Ovary (tissue), 7 donors: ENCODE measurements at regions not wholly inside any gene's neighbourhood (a gene's known extent, or its start where the extent isn't known, plus 50 kb on each side); places are given as distances from the start of the nearest gene placed in this dataset.
"Not testable (repeated sequence)": the region's sequence is repeated elsewhere in the genome, so short reads cannot be mapped to it uniquely, and the experiment has no call there.

ENCODE experiments used
- DNase-seq, 5 donors: peaks; one replicate each; pipeline ENCODE4 v3.0.0-alpha.2; 2019 to 2020
- H3K27ac ChIP-seq, 2 donors: fragments of 200-600 bp; one replicate each; pipeline versions ENCODE4 v1.5.1 to v1.8.0; 2019 to 2022
- H3K27me3 ChIP-seq: fragments of 200-600 bp; one replicate; pipeline ENCODE4 v1.8.0; 2022
- H3K36me3 ChIP-seq: fragments of 200-600 bp; sonication (generic); one replicate; pipeline ENCODE4 v1.5.1; 2019
- H3K4me1 ChIP-seq: one replicate; pipeline ENCODE4 v1.8.1; 2013; ENCODE audit warnings: mild to moderate bottlenecking, moderate library complexity; ENCODE audit not compliant: insufficient read depth
- H3K4me3 ChIP-seq: fragments of 200-600 bp; sonication (generic); one replicate; pipeline ENCODE4 v1.5.1; 2017
- H3K9me3 ChIP-seq, 2 donors: fragments of 200-600 bp in 1 of 2; sonication (generic) in 1 of 2; one replicate each; pipeline versions ENCODE4 v1.5.1 to v1.8.1; 2013 to 2019; ENCODE audit warnings: mild to moderate bottlenecking in 1 of 2, moderate library complexity in 1 of 2
- EP300 ChIP-seq: sonication (generic); formaldehyde crosslinking; IDR thresholded peaks from one replicate; pipeline ENCODE4 v1.6.1; 2017; ENCODE audit warnings: antibody characterized with exemption
- POLR2A ChIP-seq: fragments of 450-650 bp; IDR thresholded peaks from one replicate; pipeline ENCODE4 v1.6.1; 2017; ENCODE audit warnings: antibody characterized with exemption, mild to moderate bottlenecking, moderate library complexity
- WGBS, 3 donors: extraction: QIAGEN DNeasy Blood & Tissue Kit in 1 of 3; methylation state at CpG; one replicate each; pipeline versions ENCODE4 v1.1.5 to v1.1.7; 2013 to 2017; 5-methylcytosine and 5-hydroxymethylcytosine counted together
- intact Hi-C, 4 donors: fragments of 100-400 bp; cut with DNase I; formaldehyde crosslinking; loops; one replicate each; pipeline versions ENCODE4 v1.11.0 to v1.15.1; 2022 to 2023
- TF ChIP-seq, protein P1 (sequence below), 3 donors: fragments of 450-650 bp in 2 of 3; fragments of 200-600 bp in 1 of 3; IDR thresholded peaks; one replicate each; pipeline versions ENCODE4 v1.5.1 to v1.8.0; 2016 to 2022; ENCODE audit warnings: antibody characterized with exemption in 3 of 3, mild to moderate bottlenecking in 1 of 3
- donor health status: DM: no; HTN: no; CAD: no; lungs with moderate emphysema.
- donor health status: DM: no; HTN: no; CAD: no.
- donor health status: Bipolar disorder and iron deficiency.
- donor health status: DM: no; HTN: no; CAD: no.
- donor health status: DM: yes; HTN: yes; CAD: no.

- H3K36me3 ChIP-seq = no peaks in the 10 kb centered on the region
- no peak overlapping the region for H3K27ac ChIP-seq
- 67 to 85% (median 72%) methylated on average over 1 of the region's 1 CpG for WGBS, 3 donors
- no peak overlapping the region for H3K4me3 ChIP-seq
- H3K4me1 ChIP-seq = no peaks in the 10 kb centered on the region
- no peak for DNase-seq
- no peaks in the 10 kb centered on the region for H3K9me3 ChIP-seq
- intact Hi-C loops = no loop called here
- no peaks in the 10 kb centered on the region for H3K27me3 ChIP-seq
- TF ChIP-seq POLR2A (no peak), EP300 (no peak)
- TF ChIP-seq, protein P1, sequence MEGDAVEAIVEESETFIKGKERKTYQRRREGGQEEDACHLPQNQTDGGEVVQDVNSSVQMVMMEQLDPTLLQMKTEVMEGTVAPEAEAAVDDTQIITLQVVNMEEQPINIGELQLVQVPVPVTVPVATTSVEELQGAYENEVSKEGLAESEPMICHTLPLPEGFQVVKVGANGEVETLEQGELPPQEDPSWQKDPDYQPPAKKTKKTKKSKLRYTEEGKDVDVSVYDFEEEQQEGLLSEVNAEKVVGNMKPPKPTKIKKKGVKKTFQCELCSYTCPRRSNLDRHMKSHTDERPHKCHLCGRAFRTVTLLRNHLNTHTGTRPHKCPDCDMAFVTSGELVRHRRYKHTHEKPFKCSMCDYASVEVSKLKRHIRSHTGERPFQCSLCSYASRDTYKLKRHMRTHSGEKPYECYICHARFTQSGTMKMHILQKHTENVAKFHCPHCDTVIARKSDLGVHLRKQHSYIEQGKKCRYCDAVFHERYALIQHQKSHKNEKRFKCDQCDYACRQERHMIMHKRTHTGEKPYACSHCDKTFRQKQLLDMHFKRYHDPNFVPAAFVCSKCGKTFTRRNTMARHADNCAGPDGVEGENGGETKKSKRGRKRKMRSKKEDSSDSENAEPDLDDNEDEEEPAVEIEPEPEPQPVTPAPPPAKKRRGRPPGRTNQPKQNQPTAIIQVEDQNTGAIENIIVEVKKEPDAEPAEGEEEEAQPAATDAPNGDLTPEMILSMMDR (IDR thresholded peaks at IDR 0.05) = no peak
These were observed 328.7 kb downstream of the C3orf38 start for GRCh38 chr3:88478460-88478859.

DNA sequence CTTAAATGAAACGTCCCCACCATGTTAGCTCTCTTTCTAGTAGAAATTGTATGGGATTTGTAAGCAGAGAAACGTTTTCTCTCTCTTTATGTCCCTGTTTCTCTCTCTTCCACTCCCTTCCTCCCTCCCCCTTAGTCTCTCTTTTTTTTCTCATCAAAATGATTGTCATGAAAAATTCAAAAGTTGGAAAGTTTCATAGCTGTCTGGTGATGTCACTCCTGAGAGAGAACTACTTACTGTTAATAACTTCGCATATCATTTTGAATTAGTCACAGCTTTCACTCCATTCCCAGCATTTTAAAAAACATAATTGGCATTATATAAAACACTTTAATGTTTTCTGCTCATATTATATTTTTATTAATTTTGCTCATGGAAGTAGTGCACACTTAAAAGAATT is 331.1 kb downstream of the C3orf38 start:
- H3K27ac ChIP-seq = no peak overlapping the region
- no peaks in the 10 kb centered on the region for H3K27me3 ChIP-seq
- no peak for DNase-seq
- WGBS, 3 donors = 63 to 73% (median 68%) methylated on average over 3 of the region's 3 CpGs
- intact Hi-C loops = no loop called here
- H3K9me3 ChIP-seq = no peaks in the 10 kb centered on the region
- no peak overlapping the region for H3K4me3 ChIP-seq
- no peaks in the 10 kb centered on the region for H3K36me3 ChIP-seq
- H3K4me1 ChIP-seq = no peaks in the 10 kb centered on the region
- TF ChIP-seq EP300 (no peak), POLR2A (no peak)
- TF ChIP-seq, protein P1 (IDR thresholded peaks at IDR 0.05) = no peak

- Histone ChIP-seq H3K4me3 (no peak overlapping the region), H3K9me3 (no peaks in the 10 kb centered on the region), H3K27me3 (no peaks in the 10 kb centered on the region), H3K36me3 (no peaks in the 10 kb centered on the region), H3K4me1 (no peaks in the 10 kb centered on the region), H3K27ac (no peak overlapping the region)
- DNase-seq = no peak
- intact Hi-C loops = no loop called here
- no peak for TF ChIP-seq POLR2A
- no peak for TF ChIP-seq EP300
These were observed 335.2 kb downstream of the C3orf38 start for GRCh38 chr3:88485001-88485400.

DNA sequence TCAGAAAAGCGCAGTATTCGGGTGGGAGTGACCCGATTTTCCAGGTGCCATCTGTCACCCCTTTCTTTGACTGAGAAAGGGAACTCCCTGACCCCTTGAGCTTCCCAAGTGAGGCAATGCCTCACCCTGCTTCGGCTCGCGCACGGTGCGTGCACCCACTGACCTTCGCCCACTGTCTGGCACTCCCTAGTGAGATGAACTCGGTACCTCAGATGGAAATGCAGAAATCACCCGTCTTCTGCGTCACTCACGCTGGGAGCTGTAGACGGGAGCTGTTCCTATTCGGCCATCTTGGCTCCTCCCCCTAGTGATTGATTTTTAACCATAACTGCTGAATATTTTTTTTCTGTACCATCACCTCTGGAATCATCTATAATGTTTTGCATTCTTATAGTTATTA is 359.1 kb downstream of the C3orf38 start:
- DNase-seq, H3K36me3 ChIP-seq, H3K27me3 ChIP-seq, intact Hi-C loops, H3K4me3 ChIP-seq, H3K27ac ChIP-seq, H3K4me1 ChIP-seq, H3K9me3 ChIP-seq: not testable (repeated sequence)
- WGBS, 3 donors = 88 to 96% (median 94%) methylated on average over 15 of the region's 15 CpGs

DNA sequence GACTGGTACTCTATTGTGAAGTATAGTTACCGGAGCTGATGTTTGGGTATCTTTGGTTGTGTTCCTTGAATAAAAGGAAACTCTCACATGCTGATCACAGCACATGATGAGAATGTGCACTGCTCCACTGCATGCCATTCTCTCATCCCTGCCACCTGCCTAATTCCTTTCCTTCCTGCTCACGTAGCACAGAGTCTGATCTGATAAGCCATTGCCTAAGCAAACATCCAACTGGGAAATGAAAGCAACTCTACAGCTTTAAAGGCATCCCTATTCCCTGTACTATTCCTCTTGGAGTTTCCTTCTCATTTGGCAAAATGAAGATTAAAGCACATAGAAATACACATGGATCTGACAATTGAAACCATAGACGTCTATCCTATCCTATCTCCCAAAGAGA is 359.8 kb downstream of the C3orf38 start:
- no peaks in the 10 kb centered on the region for H3K27me3 ChIP-seq
- no peak for DNase-seq
- no peaks in the 10 kb centered on the region for H3K4me1 ChIP-seq
- no peak for TF ChIP-seq EP300
- TF ChIP-seq, protein P1 (IDR thresholded peaks at IDR 0.05) = no peak
- no peak for TF ChIP-seq POLR2A
- H3K9me3 ChIP-seq = no peaks in the 10 kb centered on the region
- intact Hi-C loops = no loop called here
- H3K36me3 ChIP-seq = no peaks in the 10 kb centered on the region
- H3K4me3 ChIP-seq = no peak overlapping the region
- no peak overlapping the region for H3K27ac ChIP-seq
- 80 to 87% (median 83%) methylated on average over 3 of the region's 3 CpGs for WGBS, 3 donors

GRCh38 chr3:88528494-88528893 is 378.7 kb downstream of the C3orf38 start:
- Histone ChIP-seq H3K27ac (no peak overlapping the region), H3K4me3 (no peak overlapping the region), H3K9me3 (no peaks in the 10 kb centered on the region), H3K36me3 (no peaks in the 10 kb centered on the region), H3K27me3 (no peaks in the 10 kb centered on the region), H3K4me1 (no peaks in the 10 kb centered on the region)
- 72 to 87% (median 85%) methylated on average over 3 of the region's 3 CpGs for WGBS, 3 donors
- TF ChIP-seq, protein P1 (IDR thresholded peaks at IDR 0.05) = no peak
- no peak for TF ChIP-seq EP300
- no peak for TF ChIP-seq POLR2A
- no peak for DNase-seq
- intact Hi-C loops = no loop called here
